Stomach (tissue), 4 donors: ENCODE measurements at regions not wholly inside any gene's neighbourhood (a gene's known extent, or its start where the extent isn't known, plus 50 kb on each side); places are given as distances from the start of the nearest gene placed in this dataset.

Source experiments
- EP300 ChIP-seq: sonication (generic); formaldehyde crosslinking; IDR thresholded peaks from one replicate; pipeline ENCODE4 v1.6.1; 2017; ENCODE audit warnings: antibody characterized with exemption
- POLR2A ChIP-seq, 4 donors: fragments of 450-650 bp; IDR thresholded peaks; one replicate each; pipeline ENCODE4 v1.6.1; 2016; ENCODE audit warnings: antibody characterized with exemption in 4 of 4, control low read depth in 2 of 4, mild to moderate bottlenecking in 1 of 4, moderate library complexity in 1 of 4
- TF ChIP-seq, protein P1 (sequence below), 7 experiments: fragments of 450-650 bp in 4 of 7; fragments of 200-600 bp in 3 of 7; sonication (generic) in 3 of 7; IDR thresholded peaks; one replicate each; pipeline ENCODE4 v1.5.1; 2016 to 2019; ENCODE audit warnings: antibody characterized with exemption in 7 of 7, control low read depth in 2 of 7, mild to moderate bottlenecking in 1 of 7

- TF ChIP-seq, protein P1, sequence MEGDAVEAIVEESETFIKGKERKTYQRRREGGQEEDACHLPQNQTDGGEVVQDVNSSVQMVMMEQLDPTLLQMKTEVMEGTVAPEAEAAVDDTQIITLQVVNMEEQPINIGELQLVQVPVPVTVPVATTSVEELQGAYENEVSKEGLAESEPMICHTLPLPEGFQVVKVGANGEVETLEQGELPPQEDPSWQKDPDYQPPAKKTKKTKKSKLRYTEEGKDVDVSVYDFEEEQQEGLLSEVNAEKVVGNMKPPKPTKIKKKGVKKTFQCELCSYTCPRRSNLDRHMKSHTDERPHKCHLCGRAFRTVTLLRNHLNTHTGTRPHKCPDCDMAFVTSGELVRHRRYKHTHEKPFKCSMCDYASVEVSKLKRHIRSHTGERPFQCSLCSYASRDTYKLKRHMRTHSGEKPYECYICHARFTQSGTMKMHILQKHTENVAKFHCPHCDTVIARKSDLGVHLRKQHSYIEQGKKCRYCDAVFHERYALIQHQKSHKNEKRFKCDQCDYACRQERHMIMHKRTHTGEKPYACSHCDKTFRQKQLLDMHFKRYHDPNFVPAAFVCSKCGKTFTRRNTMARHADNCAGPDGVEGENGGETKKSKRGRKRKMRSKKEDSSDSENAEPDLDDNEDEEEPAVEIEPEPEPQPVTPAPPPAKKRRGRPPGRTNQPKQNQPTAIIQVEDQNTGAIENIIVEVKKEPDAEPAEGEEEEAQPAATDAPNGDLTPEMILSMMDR (IDR thresholded peaks at IDR 0.05), result no peak
- TF ChIP-seq POLR2A (IDR thresholded peaks at IDR 0.05) (no peak), EP300 (no peak)
Observed at GRCh38 chr19:30132343-30133075, 190.5 kb downstream of the URI1 start.
